Activated naive CD4-positive, alpha-beta T cell treated with anti-CD3 and anti-CD28 coated beads, Interleukin-2, amount 10 ng/mL, durations not matched to agents 7 days and 5 days (primary cell): ENCODE measurements at regions not wholly inside any gene's neighbourhood (a gene's known extent, or its start where the extent isn't known, plus 50 kb on each side); places are given as distances from the start of the nearest gene placed in this dataset.

Source experiments
- CTCF ChIA-PET: fragments of 350-600 bp; sonication (Branson Sonifier 250); formaldehyde crosslinking; loops from one replicate; lab custom pipeline; 2021; ENCODE audit warnings: antibody characterized with exemption; lab: Charles Lee
- DNase-seq: peaks from one replicate; pipeline ENCODE4 v3.0.0-alpha.2; 2020
- H3K27ac Mint-ChIP-seq: one replicate; pipeline ENCODE4 v1.8.0; 2021; ENCODE audit warnings: mild to moderate bottlenecking, moderate library complexity, mixed read lengths
- H3K27me3 Mint-ChIP-seq: one replicate; pipeline ENCODE4 v1.8.0; 2021; ENCODE audit warnings: mild to moderate bottlenecking, mixed read lengths
- H3K36me3 Mint-ChIP-seq: one replicate; pipeline ENCODE4 v1.8.0; 2021; ENCODE audit warnings: mixed read lengths
- H3K4me1 Mint-ChIP-seq: one replicate; pipeline ENCODE4 v1.8.0; 2021; ENCODE audit warnings: mixed read lengths
- H3K4me3 Mint-ChIP-seq: one replicate; pipeline ENCODE4 v1.8.0; 2021; ENCODE audit warnings: mild to moderate bottlenecking, moderate library complexity, mixed read lengths
- H3K9me3 Mint-ChIP-seq: one replicate; pipeline ENCODE4 v1.8.0; 2021; ENCODE audit warnings: mixed read lengths

DNA sequence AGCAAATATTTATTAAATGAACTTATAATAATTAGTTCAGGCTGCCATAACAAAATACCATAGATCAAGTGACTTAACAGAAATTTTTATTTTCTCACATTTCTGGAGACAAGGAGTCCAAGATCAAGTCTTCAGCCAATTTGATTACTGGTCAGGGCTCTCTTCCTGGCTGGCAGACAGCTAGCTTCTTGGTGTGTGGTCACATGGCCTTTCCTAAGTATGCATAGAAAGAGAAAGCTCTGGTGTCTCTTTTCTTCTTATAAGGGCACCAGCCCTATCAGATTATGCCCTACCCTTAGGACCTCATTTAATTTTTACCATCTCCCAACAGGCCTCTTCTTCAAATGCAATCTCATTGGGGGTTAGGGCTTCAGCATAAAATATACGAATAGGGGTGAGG lies 438.5 kb upstream of the INTU start:
- Mint-ChIP-seq H3K4me3 (no peak overlapping the region), H3K9me3 (peaks cover 8% of the 10 kb centered on the region), H3K27ac (no peak overlapping the region), H3K4me1 (no peaks in the 10 kb centered on the region), H3K27me3 (no peaks in the 10 kb centered on the region), H3K36me3 (no peaks in the 10 kb centered on the region)
- CTCF ChIA-PET: no interaction called here
- DNase-seq: no peak

DNA sequence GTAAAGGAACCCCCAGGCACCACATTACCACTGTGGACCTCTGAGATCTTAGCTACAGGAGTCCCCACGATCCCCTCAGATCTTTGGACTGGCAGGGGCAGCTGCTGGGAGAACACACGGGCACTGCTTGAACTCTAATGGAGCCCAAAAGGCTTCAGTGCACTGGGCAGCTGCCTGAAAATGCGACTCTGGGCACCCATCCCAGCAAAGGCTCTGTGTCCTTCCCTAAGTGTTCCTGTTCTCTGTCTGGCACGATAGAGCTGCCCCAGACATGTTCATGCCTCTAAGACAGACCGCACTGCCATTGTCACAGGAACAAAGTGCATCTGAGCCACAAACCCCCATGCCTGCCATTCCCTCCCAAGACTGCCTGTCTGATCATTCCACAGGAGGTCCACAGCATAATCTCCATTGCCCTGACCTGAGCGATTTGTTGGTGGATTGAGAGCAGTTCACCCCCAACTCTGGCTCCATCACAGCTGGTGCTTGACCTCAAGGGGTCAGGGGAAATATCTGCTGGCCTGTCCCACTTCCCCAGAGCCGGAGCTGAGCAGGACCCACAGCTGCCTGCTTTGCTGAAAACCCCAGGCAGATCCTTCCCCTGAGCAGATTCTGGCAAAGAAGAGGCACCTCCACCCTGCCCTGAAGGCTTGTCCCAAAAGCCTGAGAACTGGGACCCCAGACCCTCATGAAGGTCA lies 436.0 kb upstream of the INTU start:
- H3K4me3 Mint-ChIP-seq: no peak overlapping the region
- no peaks in the 10 kb centered on the region for H3K36me3 Mint-ChIP-seq
- no peaks in the 10 kb centered on the region for H3K4me1 Mint-ChIP-seq
- no peak overlapping the region for H3K27ac Mint-ChIP-seq
- peaks cover 7% of the 10 kb centered on the region for H3K9me3 Mint-ChIP-seq
- DNase-seq: no peak
- CTCF ChIA-PET: no interaction called here
- no peaks in the 10 kb centered on the region for H3K27me3 Mint-ChIP-seq

DNA sequence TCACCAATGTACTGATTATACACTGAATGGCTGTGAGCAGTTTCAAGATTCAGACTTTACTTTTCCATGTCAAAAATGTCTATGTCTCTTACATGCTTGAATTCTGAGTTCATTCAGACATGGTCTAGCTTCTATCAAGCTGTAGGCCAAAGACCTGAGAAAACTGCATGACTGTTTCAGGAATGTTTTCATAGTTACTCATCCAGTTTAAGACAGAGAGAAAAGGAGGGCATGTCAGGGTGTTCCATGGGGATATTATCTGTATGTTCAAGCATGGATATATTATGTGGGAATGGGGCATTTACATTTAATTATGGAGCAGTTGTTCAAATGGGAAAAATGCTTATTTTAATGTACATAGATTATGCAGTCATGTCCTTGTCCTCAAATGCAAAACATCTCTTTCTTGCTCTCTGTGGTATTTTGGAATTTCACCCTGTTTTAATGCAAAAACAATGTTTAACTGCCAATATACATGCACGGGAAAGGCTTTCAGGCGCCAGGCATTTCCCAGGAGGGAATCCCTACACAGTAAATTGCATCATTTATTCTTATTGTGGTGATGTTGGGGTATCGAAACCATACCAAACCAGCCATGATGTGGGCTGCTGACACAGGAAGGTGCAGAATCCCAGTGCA lies 429.1 kb upstream of the INTU start:
- DNase-seq: no peak
- no peaks in the 10 kb centered on the region for H3K36me3 Mint-ChIP-seq
- no peaks in the 10 kb centered on the region for H3K27me3 Mint-ChIP-seq
- no peaks in the 10 kb centered on the region for H3K4me1 Mint-ChIP-seq
- CTCF ChIA-PET: no interaction called here
- H3K9me3 Mint-ChIP-seq: peaks cover 4% of the 10 kb centered on the region
- no peak overlapping the region for H3K4me3 Mint-ChIP-seq
- H3K27ac Mint-ChIP-seq: no peak overlapping the region

DNA sequence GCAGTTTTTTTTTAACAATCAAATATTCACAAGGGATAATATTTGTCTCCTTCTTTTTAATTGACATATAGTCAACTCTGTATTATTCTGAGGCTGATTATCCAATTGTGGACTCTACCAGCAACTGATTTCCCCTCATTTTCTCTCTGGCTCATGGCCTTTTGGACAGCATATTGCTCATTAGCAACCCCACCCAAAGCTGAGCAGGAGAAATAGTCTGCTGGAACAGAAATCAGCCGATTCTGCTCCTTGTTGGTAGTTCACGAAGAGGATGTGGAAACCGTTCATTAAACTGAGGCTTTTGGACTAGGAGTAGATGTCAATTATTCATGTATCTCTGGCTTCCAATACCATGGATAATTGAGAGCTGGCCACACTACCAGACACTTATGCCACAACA lies 428.4 kb upstream of the INTU start:
- no peak overlapping the region for H3K4me3 Mint-ChIP-seq
- H3K9me3 Mint-ChIP-seq: peaks cover 4% of the 10 kb centered on the region
- DNase-seq: no peak
- H3K4me1 Mint-ChIP-seq: no peaks in the 10 kb centered on the region
- H3K27me3 Mint-ChIP-seq: no peaks in the 10 kb centered on the region
- H3K36me3 Mint-ChIP-seq: no peaks in the 10 kb centered on the region
- CTCF ChIA-PET: no interaction called here
- no peak overlapping the region for H3K27ac Mint-ChIP-seq

DNA sequence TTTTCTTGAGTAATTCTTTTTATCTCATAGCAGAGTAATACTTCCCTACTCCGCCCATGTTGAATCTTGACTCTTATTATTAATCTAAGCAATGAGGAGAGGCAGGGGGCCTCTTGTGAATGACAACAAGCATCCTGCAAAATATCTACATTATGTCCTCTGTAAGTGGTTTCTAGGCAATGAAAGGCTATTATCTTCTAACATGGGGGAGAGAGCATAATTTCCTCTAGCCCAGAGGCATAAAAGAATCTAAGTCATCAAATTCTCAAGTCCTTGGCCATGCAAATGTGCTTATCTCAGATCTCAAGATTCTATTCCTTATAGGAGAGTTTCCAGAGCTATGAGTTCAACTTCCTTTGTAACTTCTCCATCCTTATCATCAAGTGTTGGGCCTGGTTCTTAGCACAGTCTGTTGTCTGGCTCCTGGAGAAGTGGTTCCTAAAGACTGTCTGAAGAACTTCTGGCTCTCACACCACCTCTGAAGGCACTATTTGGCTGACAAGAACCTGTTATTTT lies 423.1 kb upstream of the INTU start:
- no peaks in the 10 kb centered on the region for H3K4me1 Mint-ChIP-seq
- H3K27me3 Mint-ChIP-seq: no peaks in the 10 kb centered on the region
- no peak overlapping the region for H3K4me3 Mint-ChIP-seq
- no peaks in the 10 kb centered on the region for H3K36me3 Mint-ChIP-seq
- no peak for DNase-seq
- H3K27ac Mint-ChIP-seq: no peak overlapping the region
- CTCF ChIA-PET: no interaction called here
- peaks cover 6% of the 10 kb centered on the region for H3K9me3 Mint-ChIP-seq

DNA sequence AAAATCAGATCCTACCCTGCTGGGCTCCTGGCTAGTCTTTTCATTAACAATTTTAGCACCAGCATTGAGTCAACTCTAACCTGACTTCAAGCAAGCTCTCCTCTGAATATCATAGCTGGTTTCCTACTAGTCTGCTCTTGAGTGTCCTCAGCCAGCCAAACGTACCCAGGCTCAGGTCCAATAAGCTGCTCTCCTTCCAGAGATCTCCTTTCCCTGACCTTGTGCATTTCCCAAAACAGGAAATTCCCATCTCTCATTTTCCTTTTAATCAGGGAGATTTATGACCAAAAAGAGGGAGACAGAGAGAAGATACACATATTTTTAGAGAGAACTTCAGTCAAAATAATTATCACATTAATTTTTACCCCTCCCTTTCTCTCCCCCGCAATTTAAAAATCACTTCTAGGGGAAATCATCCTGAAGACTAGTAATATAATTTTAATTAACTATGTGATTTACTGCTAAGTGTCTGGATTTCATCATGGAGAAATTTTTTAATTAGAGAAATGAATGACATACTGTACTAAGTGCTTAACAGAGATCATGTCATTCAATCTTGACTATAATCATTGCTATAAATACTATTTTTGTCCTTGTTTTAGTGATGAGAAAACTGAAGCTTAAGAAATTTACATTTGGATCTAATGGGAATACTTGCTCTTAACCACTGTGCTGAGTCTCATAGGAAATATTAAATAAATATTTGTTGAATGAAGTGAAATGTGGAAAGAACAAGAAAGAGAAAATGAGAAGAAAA lies 421.7 kb upstream of the INTU start:
- H3K9me3 Mint-ChIP-seq: peaks cover 6% of the 10 kb centered on the region
- CTCF ChIA-PET: no interaction called here
- DNase-seq: no peak
- no peak overlapping the region for H3K27ac Mint-ChIP-seq
- H3K27me3 Mint-ChIP-seq: no peaks in the 10 kb centered on the region
- H3K4me3 Mint-ChIP-seq: no peak overlapping the region
- H3K4me1 Mint-ChIP-seq: no peaks in the 10 kb centered on the region
- H3K36me3 Mint-ChIP-seq: no peaks in the 10 kb centered on the region

DNA sequence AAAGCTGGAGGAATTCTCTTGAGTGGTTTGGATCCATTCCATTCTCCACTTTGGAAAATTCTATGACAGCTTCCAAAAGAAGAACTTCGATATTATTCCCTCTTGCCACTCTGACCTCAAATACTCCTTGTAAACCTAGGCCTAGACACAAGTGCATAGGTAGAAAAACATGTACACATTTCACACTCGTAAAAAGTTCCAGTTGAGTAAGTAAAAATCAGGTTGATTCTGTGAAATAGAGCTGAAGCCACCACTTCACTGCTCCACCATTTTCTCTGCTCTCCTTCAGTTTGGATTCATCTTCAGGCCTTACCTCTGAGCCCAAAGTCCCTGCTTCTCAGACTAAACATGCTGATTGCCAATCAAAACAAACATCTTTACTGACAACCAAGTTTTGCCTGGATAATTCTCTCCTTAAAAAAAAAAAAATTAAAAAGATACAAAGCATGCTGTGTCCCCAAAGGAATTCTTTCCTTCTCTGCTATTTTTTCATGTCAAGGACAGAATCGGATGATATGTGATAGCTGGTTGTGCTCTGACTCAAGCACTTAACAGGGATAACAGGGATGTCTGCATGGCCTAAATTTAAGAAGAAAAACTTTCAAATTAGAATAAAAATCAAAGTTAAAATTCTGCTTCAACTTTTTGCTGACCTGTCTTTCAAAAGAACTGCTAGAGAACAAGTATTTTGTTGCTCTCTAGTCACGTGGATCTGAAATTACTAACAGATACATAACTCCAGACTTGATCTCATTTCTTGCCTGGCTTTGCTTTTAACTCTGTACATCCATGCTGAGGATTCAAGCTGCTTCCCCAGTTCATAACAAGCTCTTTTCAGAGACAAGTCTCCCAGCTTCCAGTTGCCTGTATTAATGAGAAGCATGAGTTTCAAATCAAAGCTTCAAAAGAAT lies 420.9 kb upstream of the INTU start:
- CTCF ChIA-PET: no interaction called here
- no peaks in the 10 kb centered on the region for H3K4me1 Mint-ChIP-seq

DNA sequence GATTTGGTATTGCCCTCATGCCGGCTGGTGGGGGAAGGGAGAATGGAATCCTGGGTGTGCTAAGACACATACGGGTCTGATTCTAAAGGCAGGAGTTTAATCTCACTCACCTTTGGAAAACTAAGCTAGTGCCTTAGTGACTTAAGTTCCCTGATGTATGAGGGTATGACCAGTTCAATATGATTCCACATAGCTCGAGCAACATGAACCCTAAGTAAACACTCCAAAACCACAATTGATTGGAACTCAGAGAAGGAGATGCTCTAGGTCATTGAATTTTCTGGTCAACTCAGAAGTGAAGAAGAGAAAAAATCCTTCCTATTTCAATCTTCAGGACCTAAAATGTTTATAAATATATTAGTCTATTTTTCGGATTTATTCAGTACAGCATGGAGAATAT lies 420.1 kb upstream of the INTU start:
- DNase-seq: no peak
- CTCF ChIA-PET: no interaction called here
- H3K27ac Mint-ChIP-seq: no peak overlapping the region
- no peaks in the 10 kb centered on the region for H3K36me3 Mint-ChIP-seq
- H3K4me3 Mint-ChIP-seq: no peak overlapping the region
- no peaks in the 10 kb centered on the region for H3K4me1 Mint-ChIP-seq
- no peaks in the 10 kb centered on the region for H3K27me3 Mint-ChIP-seq
- peaks cover 9% of the 10 kb centered on the region for H3K9me3 Mint-ChIP-seq

More for the DNA sequence above, 420.9 kb upstream of the INTU start:
- no peaks in the 10 kb centered on the region for H3K36me3 Mint-ChIP-seq
- no peak overlapping the region for H3K4me3 Mint-ChIP-seq
- peaks cover 9% of the 10 kb centered on the region for H3K9me3 Mint-ChIP-seq
- H3K27me3 Mint-ChIP-seq: no peaks in the 10 kb centered on the region
- DNase-seq: no peak
- H3K27ac Mint-ChIP-seq: no peak overlapping the region

DNA sequence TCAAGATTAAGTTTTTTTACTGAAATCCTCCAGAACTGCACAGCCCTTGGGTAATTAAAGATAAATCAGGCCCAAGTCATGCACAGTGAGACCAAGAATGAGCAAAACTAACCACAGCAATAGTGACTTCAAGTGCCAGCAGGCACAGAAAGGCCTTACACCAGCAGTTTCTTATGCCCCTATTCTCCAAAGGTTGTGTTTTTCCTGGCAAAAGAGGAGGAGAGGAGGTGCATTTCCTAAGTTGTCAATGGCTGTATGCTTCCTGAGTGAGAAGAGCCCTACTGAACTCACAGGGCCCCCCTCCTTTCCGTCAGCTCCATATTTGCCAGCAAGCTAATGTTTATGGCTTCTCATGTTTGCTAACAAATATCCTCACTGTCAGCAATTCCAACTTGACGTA lies 418.7 kb upstream of the INTU start:
- Mint-ChIP-seq H3K36me3 (no peaks in the 10 kb centered on the region), H3K27me3 (no peaks in the 10 kb centered on the region), H3K9me3 (peaks cover 9% of the 10 kb centered on the region), H3K4me1 (no peaks in the 10 kb centered on the region), H3K4me3 (no peak overlapping the region), H3K27ac (no peak overlapping the region)
- CTCF ChIA-PET: no interaction called here
- no peak for DNase-seq

DNA sequence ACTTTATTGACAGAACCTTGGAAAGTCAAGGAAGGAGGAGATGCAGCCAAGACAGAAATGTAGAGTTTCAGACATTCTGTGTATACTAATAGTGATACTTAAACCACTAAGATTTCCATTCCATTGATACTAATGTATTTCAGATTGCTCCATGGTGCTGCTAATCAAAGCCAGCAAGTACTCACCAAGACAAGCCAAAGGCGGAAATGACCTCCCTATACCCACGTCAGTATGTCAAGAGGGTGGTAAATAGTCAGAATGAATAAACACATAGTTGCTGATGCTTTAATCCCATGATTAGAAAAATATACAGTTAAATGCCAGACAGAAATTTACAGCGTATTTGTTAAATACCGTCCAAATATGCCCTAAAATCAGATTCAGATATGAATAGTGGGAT lies 417.8 kb upstream of the INTU start:
- no peak overlapping the region for H3K27ac Mint-ChIP-seq
- H3K27me3 Mint-ChIP-seq: no peaks in the 10 kb centered on the region
- H3K4me1 Mint-ChIP-seq: no peaks in the 10 kb centered on the region
- no peaks in the 10 kb centered on the region for H3K36me3 Mint-ChIP-seq
- H3K9me3 Mint-ChIP-seq: peaks cover 9% of the 10 kb centered on the region
- no peak overlapping the region for H3K4me3 Mint-ChIP-seq
- CTCF ChIA-PET: no interaction called here
- no peak for DNase-seq

DNA sequence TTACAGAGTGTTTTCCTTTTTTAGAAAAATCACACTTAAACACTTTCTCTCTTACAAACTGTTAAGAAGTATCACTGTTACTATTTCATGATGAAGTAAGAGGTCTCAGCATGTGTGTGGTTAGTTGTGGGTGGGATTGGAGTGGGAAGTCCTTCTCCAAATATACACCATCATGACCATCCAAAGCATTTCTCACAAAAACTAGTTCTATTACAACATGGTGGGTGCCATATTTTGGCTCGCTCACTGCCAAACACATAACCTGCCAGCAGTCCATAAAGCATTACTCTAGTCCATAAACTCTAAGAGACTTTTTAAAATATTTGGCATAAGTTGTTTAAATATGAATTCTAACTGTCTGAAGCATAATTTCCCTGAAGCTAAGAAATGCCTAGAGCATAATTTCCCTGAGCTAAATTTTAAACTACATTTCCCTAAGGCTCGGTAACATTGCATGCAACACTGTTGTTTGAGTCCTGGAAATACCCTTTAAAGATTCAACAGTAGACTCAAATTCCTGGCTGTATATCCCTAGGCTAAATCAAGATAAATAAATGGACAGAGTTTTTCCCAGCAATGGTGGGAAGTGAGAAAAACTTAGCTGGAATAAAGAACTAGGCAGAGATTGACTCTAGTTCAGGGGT lies 415.0 kb upstream of the INTU start:
- Mint-ChIP-seq H3K9me3 (peaks cover 7% of the 10 kb centered on the region), H3K27me3 (no peaks in the 10 kb centered on the region), H3K4me1 (no peaks in the 10 kb centered on the region), H3K4me3 (no peak overlapping the region), H3K36me3 (no peaks in the 10 kb centered on the region), H3K27ac (no peak overlapping the region)
- CTCF ChIA-PET: no interaction called here
- DNase-seq: no peak

DNA sequence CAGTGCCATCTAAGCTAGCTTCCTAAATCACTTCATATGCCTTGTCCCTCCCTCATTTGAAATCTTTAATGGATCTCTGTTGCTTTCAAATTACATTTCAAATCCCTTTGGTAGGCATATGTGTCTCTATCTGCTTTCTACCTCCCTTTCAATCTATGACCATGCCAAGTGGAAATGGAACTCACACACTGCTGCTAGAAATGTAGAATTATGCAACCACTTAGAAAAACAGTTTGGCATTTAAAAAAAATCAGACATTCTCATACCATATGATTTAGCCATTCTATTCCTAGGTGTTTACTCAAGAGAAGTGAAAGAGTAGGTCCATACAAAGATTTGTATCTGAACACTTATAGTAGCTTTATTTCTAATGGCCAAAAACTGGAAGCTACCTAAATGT lies 413.5 kb upstream of the INTU start:
- no peak for DNase-seq
- H3K27ac Mint-ChIP-seq: no peak overlapping the region
- no peaks in the 10 kb centered on the region for H3K27me3 Mint-ChIP-seq
- H3K9me3 Mint-ChIP-seq: peaks cover 14% of the 10 kb centered on the region
- no peaks in the 10 kb centered on the region for H3K36me3 Mint-ChIP-seq
- no peaks in the 10 kb centered on the region for H3K4me1 Mint-ChIP-seq
- CTCF ChIA-PET: no interaction called here
- no peak overlapping the region for H3K4me3 Mint-ChIP-seq

DNA sequence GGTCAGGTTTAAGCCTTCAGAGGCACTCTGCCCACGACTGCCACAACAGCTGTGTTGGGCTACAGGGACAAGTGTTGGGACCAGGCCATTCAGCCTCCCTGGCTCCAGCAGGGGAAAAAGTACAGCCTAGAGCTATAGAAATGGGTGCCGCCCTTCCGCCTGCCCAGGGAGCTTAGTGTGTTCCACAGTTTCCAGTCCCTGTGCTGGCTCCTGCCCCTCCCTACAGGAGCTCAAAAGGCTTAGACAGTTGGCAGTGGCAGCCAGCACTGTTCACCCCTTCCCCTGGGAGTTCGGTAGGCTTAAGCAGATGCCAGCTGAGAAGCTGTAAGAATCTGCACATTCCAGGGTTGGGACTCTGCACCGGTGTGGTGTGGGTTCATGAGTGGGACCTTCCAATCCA lies 408.2 kb upstream of the INTU start:
- no peaks in the 10 kb centered on the region for H3K4me1 Mint-ChIP-seq
- no peak overlapping the region for H3K27ac Mint-ChIP-seq
- H3K36me3 Mint-ChIP-seq: no peaks in the 10 kb centered on the region
- no peaks in the 10 kb centered on the region for H3K27me3 Mint-ChIP-seq
- no peak overlapping the region for H3K4me3 Mint-ChIP-seq
- no peak for DNase-seq
- peaks cover 13% of the 10 kb centered on the region for H3K9me3 Mint-ChIP-seq
- CTCF ChIA-PET: interaction anchor here (0.6 kb wide), 1 partner anchor 177 kb away, joined by 3 read pairs; no protein-coding TSS in a partner anchor
